ENCODE measurements at regions not wholly inside any gene's neighbourhood (a gene's known extent, or its start where the extent isn't known, plus 50 kb on each side); places are given as distances from the start of the nearest gene placed in this dataset.

GRCh38 chr3:25040748-25041147 is 387.3 kb upstream of the RARB start:
- DNase-seq (ENCODE audit: low read depth, low spot score): peak; percentile 42
- in situ Hi-C loops (cut with HindIII; ENCODE audit: low sequenced_read_pairs): no loop called here
- H3K4me3 ChIP-seq (ENCODE audit: low read depth, low read length): no peak overlapping the region
- TF ChIP-seq CTCF (IDR thresholded peaks at IDR 0.05; ENCODE audit: low read depth, low read length): no peak

GRCh38 chr3:25041871-25042584 is 386.0 kb upstream of the RARB start:
- H3K4me3 ChIP-seq (ENCODE audit: low read depth, low read length): no peak overlapping the region
- DNase-seq (ENCODE audit: low read depth, low spot score): no peak
- in situ Hi-C loops (cut with HindIII; ENCODE audit: low sequenced_read_pairs): no loop called here
- no peak for TF ChIP-seq CTCF (IDR thresholded peaks at IDR 0.05; ENCODE audit: low read depth, low read length)

GRCh38 chr3:25043177-25043576 is 384.9 kb upstream of the RARB start:
- H3K4me3 ChIP-seq (ENCODE audit: low read depth, low read length): no peak overlapping the region
- in situ Hi-C loops (cut with HindIII; ENCODE audit: low sequenced_read_pairs): no loop called here
- no peak for TF ChIP-seq CTCF (IDR thresholded peaks at IDR 0.05; ENCODE audit: low read depth, low read length)
- no peak for DNase-seq (ENCODE audit: low read depth, low spot score)

- in situ Hi-C loops (cut with HindIII; ENCODE audit: low sequenced_read_pairs): no loop called here
- H3K4me3 ChIP-seq (ENCODE audit: low read depth, low read length): no peak overlapping the region
- TF ChIP-seq CTCF (IDR thresholded peaks at IDR 0.05; ENCODE audit: low read depth, low read length): no peak
- no peak for DNase-seq (ENCODE audit: low read depth, low spot score)
Observed at GRCh38 chr3:25043749-25044148, 384.3 kb upstream of the RARB start.

GRCh38 chr3:25044762-25045710 is 383.0 kb upstream of the RARB start:
- no peak overlapping the region for H3K4me3 ChIP-seq (ENCODE audit: low read depth, low read length)
- DNase-seq (ENCODE audit: low read depth, low spot score): no peak
- in situ Hi-C loops (cut with HindIII; ENCODE audit: low sequenced_read_pairs): no loop called here
- no peak for TF ChIP-seq CTCF (IDR thresholded peaks at IDR 0.05; ENCODE audit: low read depth, low read length)

GRCh38 chr3:25046911-25047771 is 380.9 kb upstream of the RARB start:
- TF ChIP-seq CTCF (IDR thresholded peaks at IDR 0.05; ENCODE audit: low read depth, low read length): no peak
- in situ Hi-C loops (cut with HindIII; ENCODE audit: low sequenced_read_pairs): no loop called here
- no peak overlapping the region for H3K4me3 ChIP-seq (ENCODE audit: low read depth, low read length)
- no peak for DNase-seq (ENCODE audit: low read depth, low spot score)

Measured in astrocyte of the spinal cord (primary cell).